H54 (cell line): ENCODE measurements at regions not wholly inside any gene's neighbourhood (a gene's known extent, or its start where the extent isn't known, plus 50 kb on each side); places are given as distances from the start of the nearest gene placed in this dataset.

Experiments
- DNase-seq: peaks from one replicate; pipeline ENCODE4 v3.0.0; 2011; ENCODE audit warnings: low spot score, mixed read lengths; ENCODE audit not compliant: insufficient read length
- FAIRE-seq: peaks from 3 replicates; lab custom pipeline; 2011; peaks lifted over from hg19 to GRCh38; lab: Jason Lieb, UNC
- POLR2A ChIP-seq: IDR thresholded peaks from 2 replicates; pipeline ENCODE4 v1.6.1; 2011; ENCODE audit warnings: low read depth, mild to moderate bottlenecking, low read length

GRCh38 chr10:121416071-121416470, 182.2 kb downstream of the FGFR2 start:
- no peak for TF ChIP-seq POLR2A
- no peak for FAIRE-seq
- DNase-seq: no peak

GRCh38 chr10:121417298-121417697, 180.9 kb downstream of the FGFR2 start:
- TF ChIP-seq POLR2A: no peak
- FAIRE-seq: no peak

DNA sequence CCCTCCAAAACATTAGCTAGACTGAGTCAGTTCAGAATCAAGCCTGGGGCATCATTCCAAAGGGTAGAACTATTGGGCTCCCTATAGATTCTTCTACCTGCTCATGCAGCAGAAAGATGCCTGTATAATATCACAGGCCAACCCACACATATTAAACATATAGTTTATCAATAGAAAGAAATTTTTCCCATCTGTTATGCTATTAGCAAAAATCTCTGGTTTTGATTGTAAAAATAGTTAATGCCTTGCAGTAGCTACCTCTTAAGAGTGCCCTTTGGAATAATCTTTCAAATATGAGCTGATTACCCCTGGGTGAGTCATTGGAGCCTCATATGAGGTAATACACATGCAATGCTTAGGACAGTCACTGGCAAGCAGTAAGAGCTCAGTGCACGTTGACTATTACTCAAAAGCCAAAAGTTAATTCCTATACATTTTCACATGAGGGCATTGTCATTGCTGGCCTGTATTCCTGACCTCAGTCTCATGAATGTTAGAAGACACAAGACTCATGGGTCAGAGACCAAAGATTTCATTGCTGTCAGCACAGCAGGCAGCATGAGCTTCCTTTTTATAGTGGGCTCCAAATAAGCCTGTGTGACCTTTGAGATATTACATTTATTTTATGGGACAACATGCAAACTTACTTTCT, 180.0 kb downstream of the FGFR2 start:
- TF ChIP-seq POLR2A: no peak
- DNase-seq: no peak
- FAIRE-seq: no peak

More at GRCh38 chr10:121417298-121417697, 180.9 kb downstream of the FGFR2 start:
- no peak for DNase-seq

- TF ChIP-seq POLR2A: no peak
- no peak for FAIRE-seq
- DNase-seq: no peak
Measured at GRCh38 chr10:121420006-121420405, 178.2 kb downstream of the FGFR2 start.

DNA sequence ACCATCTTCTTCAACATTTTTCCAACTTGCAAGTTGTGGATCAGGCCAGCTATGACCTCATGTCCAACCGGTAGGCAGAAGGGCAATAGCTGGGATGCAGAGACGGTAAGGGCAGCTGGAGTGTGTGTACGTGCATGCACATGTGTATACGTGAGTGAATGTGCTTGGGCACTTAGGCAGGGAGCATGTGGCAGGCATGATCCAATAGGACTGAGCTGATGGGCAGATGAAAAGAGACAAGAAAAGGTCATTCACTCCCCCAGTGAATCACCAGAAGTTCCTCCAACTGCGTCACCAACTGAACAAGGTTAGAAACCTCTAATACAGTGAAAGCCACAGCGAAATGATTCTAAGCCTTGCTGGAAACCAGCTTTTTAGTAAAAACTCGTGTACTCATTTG, 176.1 kb downstream of the FGFR2 start:
- FAIRE-seq (no peak), DNase-seq (no peak)
- TF ChIP-seq POLR2A: no peak

- no peak for FAIRE-seq
- no peak for TF ChIP-seq POLR2A
- DNase-seq: no peak
Measured at GRCh38 chr10:121425623-121426022, 172.6 kb downstream of the FGFR2 start.

DNA sequence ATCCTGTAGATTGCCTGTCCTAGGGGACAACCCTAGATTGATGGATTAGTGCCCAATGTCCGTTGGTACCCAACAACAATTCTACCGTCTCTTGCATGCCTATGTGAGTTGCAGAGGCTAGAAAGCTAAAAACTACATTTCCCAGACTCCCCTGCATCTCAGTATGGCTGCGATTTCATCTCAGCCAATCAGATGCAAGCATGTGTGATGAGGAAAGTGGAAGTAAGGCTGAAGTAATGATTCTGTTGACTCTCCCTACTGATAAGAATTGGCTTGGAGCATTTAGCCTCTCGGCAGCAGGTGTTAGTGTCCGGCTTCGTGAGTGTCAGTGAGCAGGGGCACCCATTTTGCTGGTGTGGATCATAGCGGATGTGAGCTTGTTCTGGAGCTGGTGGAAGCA, 171.9 kb downstream of the FGFR2 start:
- no peak for DNase-seq
- no peak for FAIRE-seq

More for the DNA sequence above, 171.9 kb downstream of the FGFR2 start:
- TF ChIP-seq POLR2A: no peak
